Astrocyte of the cerebellum (primary cell): ENCODE measurements at regions not wholly inside any gene's neighbourhood (a gene's known extent, or its start where the extent isn't known, plus 50 kb on each side); places are given as distances from the start of the nearest gene placed in this dataset.

Source experiments
- DNase-seq: peaks from one replicate; pipeline ENCODE4 v3.0.0-alpha.2; 2011; ENCODE audit warnings: low read depth
- H3K4me3 ChIP-seq: 2 replicates; pipeline ENCODE4 v1.5.1; 2011; ENCODE audit warnings: mild to moderate bottlenecking, low read depth, low read length, moderate library complexity
- CTCF ChIP-seq: IDR thresholded peaks from 2 replicates; pipeline ENCODE4 v1.5.1; 2012; ENCODE audit warnings: low read length, low read depth, moderate library complexity, mild to moderate bottlenecking; ENCODE audit errors: missing control alignments
- in situ Hi-C: cut with HindIII; loops from 2 replicates; pipeline ENCODE4 v1.10.0; 2017; ENCODE audit warnings: low sequenced_read_pairs

- no peak for TF ChIP-seq CTCF
- in situ Hi-C loops, result no loop called here
- no peak for DNase-seq
- H3K4me3 ChIP-seq, result no peak overlapping the region
Observed at GRCh38 chr6:25224242-25224641, 54.9 kb upstream of the CARMIL1 start.

GRCh38 chr6:25227854-25228253, 51.3 kb upstream of the CARMIL1 start:
- in situ Hi-C loops, result no loop called here
- no peak for DNase-seq
- no peak for TF ChIP-seq CTCF
- no peak overlapping the region for H3K4me3 ChIP-seq
